Astrocyte of the spinal cord (primary cell): ENCODE measurements at regions not wholly inside any gene's neighbourhood (a gene's known extent, or its start where the extent isn't known, plus 50 kb on each side); places are given as distances from the start of the nearest gene placed in this dataset.

Source experiments
- DNase-seq: peaks from one replicate; pipeline ENCODE4 v3.0.0; 2011; ENCODE audit warnings: low read depth, low spot score
- H3K4me3 ChIP-seq: 2 replicates; pipeline ENCODE4 v1.5.1; 2011; ENCODE audit warnings: low read depth, mild to moderate bottlenecking, low read length, moderate library complexity
- CTCF ChIP-seq: IDR thresholded peaks from 2 replicates; pipeline ENCODE4 v1.5.1; 2012; ENCODE audit warnings: low read depth, mild to moderate bottlenecking, low read length, inconsistent platforms
- in situ Hi-C: cut with HindIII; loops from 2 replicates; pipeline ENCODE4 v1.10.0; 2017; ENCODE audit warnings: low sequenced_read_pairs

GRCh38 chr2:21676676-21677075 lies 552.9 kb downstream of the TDRD15 start:
- no peak overlapping the region for H3K4me3 ChIP-seq
- no peak for TF ChIP-seq CTCF
- no peak for DNase-seq
- in situ Hi-C loops, result no loop called here

- in situ Hi-C loops, result no loop called here
- no peak overlapping the region for H3K4me3 ChIP-seq
- TF ChIP-seq CTCF, result no peak
- no peak for DNase-seq
These were observed 560.1 kb downstream of the TDRD15 start for GRCh38 chr2:21683838-21684237.

- DNase-seq, result no peak
- no peak for TF ChIP-seq CTCF
- in situ Hi-C loops, result no loop called here
- no peak overlapping the region for H3K4me3 ChIP-seq
These were observed 563.8 kb downstream of the TDRD15 start for GRCh38 chr2:21687589-21687988.

GRCh38 chr2:21690005-21690404 lies 566.2 kb downstream of the TDRD15 start:
- in situ Hi-C loops, result no loop called here
- H3K4me3 ChIP-seq, result no peak overlapping the region
- no peak for TF ChIP-seq CTCF
- no peak for DNase-seq

GRCh38 chr2:21693081-21693480 lies 569.3 kb downstream of the TDRD15 start:
- no peak for TF ChIP-seq CTCF
- DNase-seq, result no peak
- in situ Hi-C loops, result no loop called here
- H3K4me3 ChIP-seq, result no peak overlapping the region

GRCh38 chr2:21694079-21694878 lies 570.5 kb downstream of the TDRD15 start:
- H3K4me3 ChIP-seq, result no peak overlapping the region
- TF ChIP-seq CTCF, result no peak
- in situ Hi-C loops, result no loop called here
- DNase-seq, result no peak
